ENCODE measurements at regions not wholly inside any gene's neighbourhood (a gene's known extent, or its start where the extent isn't known, plus 50 kb on each side); places are given as distances from the start of the nearest gene placed in this dataset.

DNA sequence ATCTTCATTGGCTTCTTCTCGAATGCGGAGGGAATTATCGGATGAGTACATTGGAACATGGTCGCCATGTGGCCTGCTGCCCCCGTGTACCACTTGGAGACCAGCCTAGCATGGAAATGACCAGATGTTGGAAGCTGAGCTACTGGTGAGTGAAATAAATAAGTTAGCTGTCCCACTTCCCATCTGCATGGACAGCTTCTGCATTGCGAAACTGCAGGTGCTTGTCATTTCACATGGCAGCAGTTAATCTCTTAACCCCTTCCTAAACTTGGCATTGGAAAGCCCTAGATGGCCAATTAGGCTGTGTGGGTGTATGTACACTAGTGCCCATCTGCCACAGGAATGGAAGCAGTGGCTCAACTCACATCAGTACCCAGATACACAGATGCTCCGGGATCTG lies 246.6 kb upstream of the IL12B start:
- Histone ChIP-seq H2AFZ (no peak overlapping the region), H3K4me3 (no peak overlapping the region), H3K9me3 (ENCODE audit: low read depth) (no peaks in the 10 kb centered on the region), H3K27ac (no peak overlapping the region), H3K9ac (no peak overlapping the region), H3F3A (ENCODE audit: insufficient read depth) (peaks cover 10% of the 10 kb centered on the region), H3K9me2 (ENCODE audit: insufficient read depth) (no peaks in the 10 kb centered on the region), H3K4me1 (ENCODE audit: insufficient read depth) (peaks cover 9% of the 10 kb centered on the region), H3K36me3 (ENCODE audit: low read depth) (no peaks in the 10 kb centered on the region), H3K79me2 (ENCODE audit: insufficient read depth) (no peaks in the 10 kb centered on the region), H3K27me3 (replicated peaks; ENCODE audit: insufficient read depth) (no peaks in the 10 kb centered on the region), H4K20me1 (ENCODE audit: insufficient read depth) (no peaks in the 10 kb centered on the region), H3K4me2 (ENCODE audit: unreplicated experiment) (no peak overlapping the region)
- 75 to 77% methylated on average over 7 of the region's 7 CpGs for WGBS, 2 experiments (ENCODE audit: low coverage in 1 of 2, low lambda C conversion rate in 2 of 2, missing lambda C conversion rate in 2 of 2)
- no peak for TF ChIP-seq EZH2phosphoT487 (IDR thresholded peaks at IDR 0.05; ENCODE audit: insufficient read depth, low read depth)
- no peak for TF ChIP-seq EZH2 (IDR thresholded peaks at IDR 0.05; ENCODE audit: insufficient read depth, poor library complexity, severe bottlenecking)
- in situ Hi-C loops (cut with MboI), result no loop called here
- no peak for DNase-seq

DNA sequence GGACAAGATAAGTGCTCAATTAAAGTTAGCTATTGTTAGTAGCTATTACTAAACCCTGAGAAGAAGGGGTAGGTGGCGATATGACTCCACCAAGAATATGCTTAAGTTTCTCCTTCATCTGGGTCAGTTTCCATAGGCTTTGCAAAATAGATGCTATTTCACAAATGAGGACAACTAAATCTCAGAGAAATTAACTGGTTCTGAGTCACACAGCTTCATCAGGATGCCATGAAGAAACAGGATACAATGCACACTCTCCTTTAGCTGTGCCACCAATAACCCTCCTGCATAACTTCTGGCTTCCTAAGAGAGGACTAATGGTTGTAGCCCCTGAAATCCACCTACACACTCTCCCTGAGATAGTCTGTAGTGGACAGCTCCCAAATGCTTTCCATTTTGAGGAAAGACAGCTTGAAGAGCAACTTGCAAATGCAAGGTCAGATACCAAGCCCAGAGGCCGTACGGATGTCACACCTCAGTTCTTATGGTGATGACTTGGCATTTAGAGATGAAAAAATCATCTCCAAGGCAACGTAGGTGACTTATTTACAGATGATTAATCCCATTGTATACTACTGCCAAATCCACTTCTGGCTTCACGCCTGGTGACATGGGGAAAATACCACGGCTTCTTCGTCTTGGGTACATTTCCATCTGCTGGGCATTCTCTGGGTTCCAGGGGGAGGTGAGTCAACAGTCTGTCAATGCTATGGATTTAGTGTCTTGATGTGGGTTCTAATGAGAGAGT lies 251.4 kb upstream of the IL12B start:
- TF ChIP-seq EZH2phosphoT487 (IDR thresholded peaks at IDR 0.05; ENCODE audit: insufficient read depth, low read depth) (peak; percentile 75; the same call in 1 of the 2 replicates), EZH2 (IDR thresholded peaks at IDR 0.05; ENCODE audit: insufficient read depth, poor library complexity, severe bottlenecking) (no peak)
- Histone ChIP-seq H3K79me2 (ENCODE audit: insufficient read depth) (no peaks in the 10 kb centered on the region), H3K9me3 (ENCODE audit: low read depth) (no peaks in the 10 kb centered on the region), H3K4me3 (no peak overlapping the region), H3K4me2 (ENCODE audit: unreplicated experiment) (peak overlapping the region; percentile 61), H3K27me3 (replicated peaks; ENCODE audit: insufficient read depth) (no peaks in the 10 kb centered on the region), H4K20me1 (ENCODE audit: insufficient read depth) (no peaks in the 10 kb centered on the region), H3K27ac (peak overlapping the region; percentile 91), H2AFZ (no peak overlapping the region), H3K9me2 (ENCODE audit: insufficient read depth) (no peaks in the 10 kb centered on the region), H3K9ac (peak overlapping the region; percentile 60), H3K36me3 (ENCODE audit: low read depth) (no peaks in the 10 kb centered on the region), H3K4me1 (ENCODE audit: insufficient read depth) (peaks cover 22% of the 10 kb centered on the region), H3F3A (ENCODE audit: insufficient read depth) (peaks cover 24% of the 10 kb centered on the region)
- WGBS, 2 experiments (ENCODE audit: low coverage in 1 of 2, low lambda C conversion rate in 2 of 2, missing lambda C conversion rate in 2 of 2), result 2 to 3% methylated on average over 7 of the region's 7 CpGs
- peak; percentile 96 for DNase-seq
- in situ Hi-C loops (cut with MboI), result no loop called here

- Histone ChIP-seq H3K4me1 (ENCODE audit: insufficient read depth) (peaks cover 22% of the 10 kb centered on the region), H2AFZ (no peak overlapping the region), H3K4me3 (no peak overlapping the region), H3F3A (ENCODE audit: insufficient read depth) (peaks cover 24% of the 10 kb centered on the region), H3K27me3 (replicated peaks; ENCODE audit: insufficient read depth) (no peaks in the 10 kb centered on the region), H3K9me3 (ENCODE audit: low read depth) (no peaks in the 10 kb centered on the region), H3K9ac (no peak overlapping the region), H3K9me2 (ENCODE audit: insufficient read depth) (no peaks in the 10 kb centered on the region), H3K27ac (peak overlapping the region; percentile 50; the same call in 1 of the 2 replicates), H3K4me2 (ENCODE audit: unreplicated experiment) (peak overlapping the region; percentile 61), H3K79me2 (ENCODE audit: insufficient read depth) (no peaks in the 10 kb centered on the region), H3K36me3 (ENCODE audit: low read depth) (no peaks in the 10 kb centered on the region), H4K20me1 (ENCODE audit: insufficient read depth) (no peaks in the 10 kb centered on the region)
- peak; percentile 73 for DNase-seq
- TF ChIP-seq EZH2phosphoT487 (IDR thresholded peaks at IDR 0.05; ENCODE audit: insufficient read depth, low read depth) (no peak), EZH2 (IDR thresholded peaks at IDR 0.05; ENCODE audit: insufficient read depth, poor library complexity, severe bottlenecking) (no peak)
- WGBS, 2 experiments (ENCODE audit: low coverage in 1 of 2, low lambda C conversion rate in 2 of 2, missing lambda C conversion rate in 2 of 2), result 40 to 50% methylated on average over 1 of the region's 1 CpG
- in situ Hi-C loops (cut with MboI), result no loop called here
These were observed 252.7 kb upstream of the IL12B start for GRCh38 chr5:159582756-159583541.

DNA sequence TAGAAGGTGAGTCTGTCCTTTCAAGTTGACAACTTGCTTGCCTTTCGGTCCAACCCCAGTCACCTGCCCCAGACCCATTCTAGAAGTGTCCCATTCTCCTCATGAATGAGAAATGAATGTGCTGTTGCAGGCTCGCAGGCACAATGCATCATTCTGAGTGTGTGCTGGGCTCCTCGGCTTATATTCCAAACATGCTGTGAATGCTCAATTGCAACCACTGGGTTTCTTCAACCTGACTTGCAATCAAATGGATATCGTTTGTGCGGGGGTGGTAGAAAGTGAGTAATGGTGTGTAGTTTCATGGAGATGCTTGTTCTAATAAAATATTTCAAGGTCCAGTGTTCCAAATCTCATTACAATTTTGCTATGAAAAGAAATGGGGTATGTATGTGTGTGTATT lies 256.6 kb upstream of the IL12B start:
- Histone ChIP-seq H3K9me2 (ENCODE audit: insufficient read depth) (no peaks in the 10 kb centered on the region), H3K4me3 (no peak overlapping the region), H3K27ac (no peak overlapping the region), H3F3A (ENCODE audit: insufficient read depth) (peaks cover 14% of the 10 kb centered on the region; the same call in 1 of the 2 replicates), H4K20me1 (ENCODE audit: insufficient read depth) (no peaks in the 10 kb centered on the region), H2AFZ (no peak overlapping the region), H3K9ac (no peak overlapping the region), H3K4me1 (ENCODE audit: insufficient read depth) (peaks cover 13% of the 10 kb centered on the region), H3K9me3 (ENCODE audit: low read depth) (no peaks in the 10 kb centered on the region), H3K79me2 (ENCODE audit: insufficient read depth) (no peaks in the 10 kb centered on the region), H3K27me3 (replicated peaks; ENCODE audit: insufficient read depth) (no peaks in the 10 kb centered on the region), H3K36me3 (ENCODE audit: low read depth) (no peaks in the 10 kb centered on the region), H3K4me2 (ENCODE audit: unreplicated experiment) (no peak overlapping the region)
- TF ChIP-seq EZH2 (IDR thresholded peaks at IDR 0.05; ENCODE audit: insufficient read depth, poor library complexity, severe bottlenecking) (no peak), EZH2phosphoT487 (IDR thresholded peaks at IDR 0.05; ENCODE audit: insufficient read depth, low read depth) (no peak)
- no peak for DNase-seq
- 90 to 91% methylated on average over 5 of the region's 5 CpGs for WGBS, 2 experiments (ENCODE audit: low coverage in 1 of 2, low lambda C conversion rate in 2 of 2, missing lambda C conversion rate in 2 of 2)
- in situ Hi-C loops (cut with MboI), result no loop called here

Data from GM23248 (cell line).